Heart left ventricle (tissue), 16 donors: ENCODE measurements at regions not wholly inside any gene's neighbourhood (a gene's known extent, or its start where the extent isn't known, plus 50 kb on each side); places are given as distances from the start of the nearest gene placed in this dataset.

Experiments used
- ATAC-seq, 4 donors: fragments of 200-7000 bp; cut with Tn5 transposase; one replicate each; pipeline ENCODE4 v1.9.1; 2020 to 2022; ENCODE audit warnings: moderate library complexity in 4 of 4, mild to moderate bottlenecking in 3 of 4, moderate number of reproducible peaks in 1 of 4
- DNase-seq, 5 donors: peaks; one replicate each; pipeline ENCODE4 v3.0.0-alpha.2; 2020
- H3K27ac ChIP-seq, 12 donors: fragments of 200-600 bp; sonication (generic) in 4 of 12; one replicate each; pipeline versions ENCODE4 v1.5.0 to v1.8.0; 2016 to 2022; ENCODE audit warnings: mild to moderate bottlenecking in 2 of 12
- H3K27me3 ChIP-seq, 9 donors: fragments of 200-600 bp; sonication (generic) in 2 of 9; one replicate each; pipeline versions ENCODE4 v1.5.1 to v1.8.0; 2016 to 2022; ENCODE audit warnings: mild to moderate bottlenecking in 3 of 9
- H3K36me3 ChIP-seq, 9 donors: fragments of 200-600 bp; sonication (generic) in 2 of 9; one replicate each; pipeline versions ENCODE4 v1.5.0 to v1.8.0; 2018 to 2022; ENCODE audit warnings: mild to moderate bottlenecking in 2 of 9
- H3K4me1 ChIP-seq, 12 donors: fragments of 200-600 bp; sonication (generic) in 4 of 12; one replicate each; pipeline versions ENCODE4 v1.5.0 to v1.8.0; 2016 to 2022; ENCODE audit warnings: mild to moderate bottlenecking in 3 of 12
- H3K4me3 ChIP-seq, 12 donors: fragments of 200-600 bp; sonication (generic) in 4 of 12; one replicate each; pipeline versions ENCODE4 v1.5.0 to v1.8.0; 2017 to 2022; ENCODE audit warnings: mild to moderate bottlenecking in 9 of 12, moderate library complexity in 4 of 12
- H3K9me3 ChIP-seq, 12 donors: fragments of 200-600 bp; sonication (generic) in 4 of 12; one replicate each; pipeline versions ENCODE4 v1.5.0 to v1.8.0; 2016 to 2022; ENCODE audit warnings: mild to moderate bottlenecking in 1 of 12
- POLR2A ChIP-seq, 2 donors: fragments of 450-650 bp; IDR thresholded peaks; one replicate each; pipeline ENCODE4 v1.6.1; 2017; ENCODE audit warnings: antibody characterized with exemption in 2 of 2, mild to moderate bottlenecking in 2 of 2, moderate library complexity in 2 of 2
- WGBS, 4 donors: extraction: QIAGEN DNeasy Blood & Tissue Kit in 2 of 4; methylation state at CpG; one replicate each; pipeline versions ENCODE4 v1.1.5 to v1.1.7; 2013 to 2018; 5-methylcytosine and 5-hydroxymethylcytosine counted together
- intact Hi-C, 10 donors: fragments of 100-400 bp; cut with DNase I; formaldehyde crosslinking; loops; one replicate each; pipeline versions ENCODE4 v1.11.1 to v1.14.2; 2022
- TF ChIP-seq, protein P1 (sequence below), 12 donors: fragments of 200-600 bp; sonication (generic) in 4 of 12; IDR thresholded peaks; one replicate each; pipeline versions ENCODE4 v1.5.0 to v1.8.0; 2018 to 2022; ENCODE audit warnings: antibody characterized with exemption in 12 of 12, mild to moderate bottlenecking in 5 of 12
- donor health status: ischemic (EF 13 %, LVEDD 7.1; RV severe dilation, severe dysfunction).
- donor health status: healthy with polysubstance abuse.
- donor health status: DM: no; HTN: yes; CAD: no.
- donor health status: DM: no; HTN: no; CAD: no.
- donor health status: ischemic (EF 25% LVEDD 6.9; RV normal size, moderate dysfunction).
- donor health status: ischemic (EF 25% LVEDD 5.7; RV mildly dilated, moderate dysfunction).
- donor health status: healthy.
- donor health status: DM: yes; HTN: yes; CAD: no.
- donor health status: ischemic (EF 35%, LVEDD 5.7; RV mildly dilated, moderate dysfunction).
- donor health status: nonischemic (EF 11% LVEDD 7.7; RV severe dilation, severe dysfunction).
- donor health status: DM: yes; HTN: yes; CAD: no.
- donor health status: PGD.
- donor health status: ischemic (EF 29% LVEDD 5.4; RV normal size, mild dysfunction).
- donor health status: nonischemic (EF 23%, LVEDD 6.1; RV moderate dilation, normal function).

DNA sequence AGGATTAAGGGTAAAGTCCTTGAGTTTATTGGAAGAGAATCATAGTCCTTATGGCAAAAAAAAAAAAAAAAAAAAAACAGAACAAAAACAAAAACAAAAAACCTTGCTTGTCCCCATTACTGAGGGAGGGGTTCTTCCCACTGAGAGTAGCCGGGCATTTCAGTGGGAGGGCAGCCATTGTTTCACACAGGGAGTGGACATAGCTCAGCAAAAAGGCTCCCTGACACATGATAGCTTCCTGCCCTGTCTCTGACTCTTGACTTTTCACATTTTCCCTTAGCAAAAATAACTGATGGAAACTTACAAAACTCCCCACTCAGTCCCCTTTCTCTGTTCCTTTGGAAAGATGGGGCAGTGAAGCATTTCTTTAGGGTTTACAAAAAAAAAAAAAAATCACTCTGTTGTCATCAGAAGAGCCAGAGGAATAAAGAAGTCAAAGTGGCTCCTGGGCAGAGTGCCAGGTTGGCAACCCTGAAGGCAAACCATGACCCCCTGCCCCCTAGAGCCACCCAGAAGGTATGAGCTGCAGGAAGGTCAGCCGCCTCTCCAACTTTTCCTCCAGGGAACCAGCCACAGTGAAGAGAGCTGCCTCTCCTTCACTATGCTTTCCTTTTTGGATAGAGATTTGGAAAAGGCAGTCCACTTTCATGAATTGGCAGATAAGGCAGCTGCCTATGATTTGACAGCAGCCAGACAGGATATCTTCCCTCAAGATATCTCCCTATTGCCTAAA lies 170.6 kb downstream of the KDR start:
- ATAC-seq: peak in 3 of 4 donors; percentile 31 to 63 (median 49)
- intact Hi-C loops: loop anchor here in 6 of 10 donors (5.0 to 10.0 kb wide), 6 partner anchors 110 to 633 kb away; no protein-coding TSS in a partner anchor
- peak in 1 of 5 donors; percentile 10 for DNase-seq
- TF ChIP-seq, protein P1, sequence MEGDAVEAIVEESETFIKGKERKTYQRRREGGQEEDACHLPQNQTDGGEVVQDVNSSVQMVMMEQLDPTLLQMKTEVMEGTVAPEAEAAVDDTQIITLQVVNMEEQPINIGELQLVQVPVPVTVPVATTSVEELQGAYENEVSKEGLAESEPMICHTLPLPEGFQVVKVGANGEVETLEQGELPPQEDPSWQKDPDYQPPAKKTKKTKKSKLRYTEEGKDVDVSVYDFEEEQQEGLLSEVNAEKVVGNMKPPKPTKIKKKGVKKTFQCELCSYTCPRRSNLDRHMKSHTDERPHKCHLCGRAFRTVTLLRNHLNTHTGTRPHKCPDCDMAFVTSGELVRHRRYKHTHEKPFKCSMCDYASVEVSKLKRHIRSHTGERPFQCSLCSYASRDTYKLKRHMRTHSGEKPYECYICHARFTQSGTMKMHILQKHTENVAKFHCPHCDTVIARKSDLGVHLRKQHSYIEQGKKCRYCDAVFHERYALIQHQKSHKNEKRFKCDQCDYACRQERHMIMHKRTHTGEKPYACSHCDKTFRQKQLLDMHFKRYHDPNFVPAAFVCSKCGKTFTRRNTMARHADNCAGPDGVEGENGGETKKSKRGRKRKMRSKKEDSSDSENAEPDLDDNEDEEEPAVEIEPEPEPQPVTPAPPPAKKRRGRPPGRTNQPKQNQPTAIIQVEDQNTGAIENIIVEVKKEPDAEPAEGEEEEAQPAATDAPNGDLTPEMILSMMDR (IDR thresholded peaks at IDR 0.05): no peak
- TF ChIP-seq POLR2A (IDR thresholded peaks at IDR 0.05): no peak
- Histone ChIP-seq H3K4me3 (no peak overlapping the region), H3K27me3 (no peaks in the 10 kb centered on the region), H3K27ac (no peak overlapping the region), H3K9me3 (no peaks in the 10 kb centered on the region), H3K36me3 (no peaks in the 10 kb centered on the region), H3K4me1 (peaks cover 0 to 17% (median 10%) of the 10 kb centered on the region in 12 donors)
- 37 to 66% (median 54%) methylated on average over 2 of the region's 2 CpGs for WGBS, 4 donors

DNA sequence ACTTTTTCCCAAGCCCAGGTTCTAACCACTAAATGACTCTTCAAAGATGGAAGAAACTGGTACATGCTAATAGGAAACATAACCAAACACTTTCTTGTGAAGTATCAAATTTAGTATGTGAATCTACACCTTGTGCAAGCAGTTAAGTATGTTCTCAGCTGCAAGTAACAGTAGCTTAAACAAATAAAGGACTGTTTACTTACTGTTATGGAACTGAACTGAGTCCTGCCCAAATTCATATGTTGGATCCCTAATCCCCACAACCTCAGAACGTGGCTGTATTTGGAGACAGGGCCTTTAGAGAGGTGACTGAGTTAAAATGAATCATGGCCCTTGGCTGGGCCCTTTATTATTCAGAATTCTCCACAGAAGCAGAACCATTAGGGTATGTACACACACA lies 178.7 kb downstream of the KDR start:
- ATAC-seq: no peak

DNA sequence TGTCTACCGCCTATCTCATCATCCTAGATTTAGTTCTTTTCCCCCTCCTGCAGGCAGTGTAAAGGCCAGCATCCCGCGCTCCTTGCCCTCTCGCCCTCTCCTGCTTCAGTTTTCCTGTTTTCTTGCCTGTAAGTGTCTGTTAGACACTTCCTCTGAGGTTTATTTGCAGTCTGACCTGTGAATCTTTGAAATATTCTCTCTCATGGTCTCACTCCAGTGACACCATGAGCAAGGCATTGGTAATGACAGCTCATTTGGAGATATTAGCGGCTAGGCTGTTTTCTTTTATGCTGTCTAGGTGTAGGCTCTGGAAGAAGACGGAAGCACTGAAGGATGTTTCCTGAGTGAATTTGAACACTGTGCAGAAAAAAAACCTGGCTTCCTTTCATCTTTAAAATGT lies 179.6 kb downstream of the KDR start:
- no peak overlapping the region for H3K27ac ChIP-seq
- peaks cover 0 to 13% (median 3%) of the 10 kb centered on the region in 12 donors for H3K4me1 ChIP-seq
- H3K9me3 ChIP-seq: no peaks in the 10 kb centered on the region
- no peaks in the 10 kb centered on the region for H3K36me3 ChIP-seq
- H3K4me3 ChIP-seq: no peak overlapping the region
- DNase-seq (no peak), ATAC-seq (peak; percentile 59 to 76 (median 68))
- H3K27me3 ChIP-seq: no peaks in the 10 kb centered on the region
- no peak for TF ChIP-seq POLR2A (IDR thresholded peaks at IDR 0.05)
- TF ChIP-seq, protein P1 (IDR thresholded peaks at IDR 0.05): peak in 8 of 12 donors; percentile 12 to 48 (median 37)
- intact Hi-C loops: loop anchor here in 5 of 10 donors (10.0 kb wide), 4 partner anchors 161 to 291 kb away; partner anchors contain the start of gene KIT (in 2 of the 5)
- 54 to 73% (median 62%) methylated on average over 6 of the region's 6 CpGs for WGBS, 4 donors

More for the DNA sequence above, 178.7 kb downstream of the KDR start:
- Histone ChIP-seq H3K9me3 (no peaks in the 10 kb centered on the region), H3K27me3 (no peaks in the 10 kb centered on the region), H3K4me3 (no peak overlapping the region), H3K4me1 (peaks cover 0 to 6% (median 2%) of the 10 kb centered on the region in 12 donors), H3K27ac (no peak overlapping the region), H3K36me3 (no peaks in the 10 kb centered on the region)
- intact Hi-C loops: loop anchor here in 5 of 10 donors (10.0 kb wide), 4 partner anchors 162 to 292 kb away; partner anchors contain the start of gene KIT (in 2 of the 5)
- DNase-seq: no peak
- WGBS, 4 donors: 86 to 100% (median 93%) methylated on average over 1 of the region's 1 CpG
- TF ChIP-seq, protein P1 (IDR thresholded peaks at IDR 0.05): no peak
- no peak for TF ChIP-seq POLR2A (IDR thresholded peaks at IDR 0.05)

DNA sequence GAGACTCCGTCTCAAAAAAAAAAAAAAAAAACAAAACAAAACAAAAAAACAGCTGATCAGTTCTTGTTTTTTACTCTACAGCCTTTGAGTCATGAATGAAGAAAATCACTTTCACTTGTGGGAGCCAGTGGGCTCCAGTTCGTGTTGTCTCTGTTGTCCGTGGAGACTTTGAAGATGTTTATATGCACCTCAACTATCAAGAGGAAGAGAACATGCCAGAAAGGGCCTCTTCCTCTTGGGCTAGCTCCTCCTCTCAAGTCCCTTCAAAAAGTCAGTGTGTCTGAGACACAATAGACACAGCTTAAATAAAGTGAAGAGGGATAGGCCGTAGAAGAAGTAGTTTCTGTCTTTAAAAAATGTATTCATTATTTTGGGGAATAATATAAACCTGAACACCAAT lies 182.7 kb downstream of the KDR start:
- Histone ChIP-seq H3K4me1 (peaks cover 0 to 16% (median 4%) of the 10 kb centered on the region in 12 donors), H3K9me3 (no peaks in the 10 kb centered on the region), H3K27ac (peak overlapping the region in 8 of 12 donors; percentile 2 to 62 (median 28)), H3K27me3 (no peaks in the 10 kb centered on the region), H3K4me3 (peak overlapping the region in 1 of 12 donors; percentile 17), H3K36me3 (no peaks in the 10 kb centered on the region)
- DNase-seq (no peak), ATAC-seq (peak in 1 of 4 donors; percentile 62)
- TF ChIP-seq, protein P1 (IDR thresholded peaks at IDR 0.05): no peak
- no peak for TF ChIP-seq POLR2A (IDR thresholded peaks at IDR 0.05)
- intact Hi-C loops: loop anchor here in 5 of 10 donors (10.0 kb wide), 4 partner anchors 158 to 288 kb away; partner anchors contain the start of gene KIT (in 2 of the 5)
- WGBS, 4 donors: 52 to 62% (median 54%) methylated on average over 3 to 4 of the region's 4 CpGs
